ENCODE measurements at regions not wholly inside any gene's neighbourhood (a gene's known extent, or its start where the extent isn't known, plus 50 kb on each side); places are given as distances from the start of the nearest gene placed in this dataset.

DNA sequence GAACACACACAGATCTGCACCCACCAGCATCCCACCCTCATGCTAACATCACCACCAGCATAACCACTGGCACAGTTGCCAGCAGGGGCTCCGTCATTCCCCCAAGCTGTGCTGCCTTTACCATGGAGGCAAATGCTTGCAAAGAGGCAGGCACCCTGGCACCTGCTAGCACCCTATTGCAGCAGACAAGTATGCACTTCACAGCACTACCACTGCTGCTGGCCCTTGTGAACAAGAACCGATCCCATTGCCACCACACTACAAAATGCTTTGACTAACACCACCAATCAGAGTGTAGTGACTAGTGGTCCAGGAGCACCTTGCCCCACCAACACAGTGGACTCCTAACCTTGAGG is 862.2 kb upstream of the DPPA4 start:
- DNase-seq (ENCODE audit: low spot score): no peak
- Histone ChIP-seq H3K4me3 (ENCODE audit: low read depth in 1 of 3, low read length in 3 of 3) (no peak overlapping the region), H3K9ac (ENCODE audit: low read depth in 1 of 2, low read length in 2 of 2) (no peak overlapping the region), H3K36me3 (ENCODE audit: control insufficient read depth in 4 of 4, insufficient read depth in 3 of 4, low read depth in 1 of 4, low read length in 3 of 4) (no peaks in the 10 kb centered on the region), H3K27ac (ENCODE audit: low read depth in 1 of 2, low read length in 2 of 2) (no peak overlapping the region), H3K9me3 (ENCODE audit: control insufficient read depth in 4 of 4, low read length in 3 of 4) (no peaks in the 10 kb centered on the region), H3K4me1 (ENCODE audit: control insufficient read depth in 4 of 4, insufficient read depth in 4 of 4, low read length in 3 of 4) (no peaks in the 10 kb centered on the region), H3K27me3 (ENCODE audit: control insufficient read depth in 4 of 4, insufficient read depth in 4 of 4, low read length in 3 of 4) (no peaks in the 10 kb centered on the region)
- no peak for TF ChIP-seq GABPA (IDR thresholded peaks at IDR 0.05 in 1 of 2, conservative IDR thresholded peaks at IDR 0.05 in 1 of 2)
- TF ChIP-seq YY1 (IDR thresholded peaks at IDR 0.05): no peak
- TF ChIP-seq, protein P1, sequence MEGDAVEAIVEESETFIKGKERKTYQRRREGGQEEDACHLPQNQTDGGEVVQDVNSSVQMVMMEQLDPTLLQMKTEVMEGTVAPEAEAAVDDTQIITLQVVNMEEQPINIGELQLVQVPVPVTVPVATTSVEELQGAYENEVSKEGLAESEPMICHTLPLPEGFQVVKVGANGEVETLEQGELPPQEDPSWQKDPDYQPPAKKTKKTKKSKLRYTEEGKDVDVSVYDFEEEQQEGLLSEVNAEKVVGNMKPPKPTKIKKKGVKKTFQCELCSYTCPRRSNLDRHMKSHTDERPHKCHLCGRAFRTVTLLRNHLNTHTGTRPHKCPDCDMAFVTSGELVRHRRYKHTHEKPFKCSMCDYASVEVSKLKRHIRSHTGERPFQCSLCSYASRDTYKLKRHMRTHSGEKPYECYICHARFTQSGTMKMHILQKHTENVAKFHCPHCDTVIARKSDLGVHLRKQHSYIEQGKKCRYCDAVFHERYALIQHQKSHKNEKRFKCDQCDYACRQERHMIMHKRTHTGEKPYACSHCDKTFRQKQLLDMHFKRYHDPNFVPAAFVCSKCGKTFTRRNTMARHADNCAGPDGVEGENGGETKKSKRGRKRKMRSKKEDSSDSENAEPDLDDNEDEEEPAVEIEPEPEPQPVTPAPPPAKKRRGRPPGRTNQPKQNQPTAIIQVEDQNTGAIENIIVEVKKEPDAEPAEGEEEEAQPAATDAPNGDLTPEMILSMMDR (IDR thresholded peaks at IDR 0.05; ENCODE audit: low read depth, low read length, missing input control): no peak
- TF ChIP-seq JUND (IDR thresholded peaks at IDR 0.05): no peak
- TF ChIP-seq RAD21 (IDR thresholded peaks at IDR 0.05): no peak
- TF ChIP-seq, protein P2, sequence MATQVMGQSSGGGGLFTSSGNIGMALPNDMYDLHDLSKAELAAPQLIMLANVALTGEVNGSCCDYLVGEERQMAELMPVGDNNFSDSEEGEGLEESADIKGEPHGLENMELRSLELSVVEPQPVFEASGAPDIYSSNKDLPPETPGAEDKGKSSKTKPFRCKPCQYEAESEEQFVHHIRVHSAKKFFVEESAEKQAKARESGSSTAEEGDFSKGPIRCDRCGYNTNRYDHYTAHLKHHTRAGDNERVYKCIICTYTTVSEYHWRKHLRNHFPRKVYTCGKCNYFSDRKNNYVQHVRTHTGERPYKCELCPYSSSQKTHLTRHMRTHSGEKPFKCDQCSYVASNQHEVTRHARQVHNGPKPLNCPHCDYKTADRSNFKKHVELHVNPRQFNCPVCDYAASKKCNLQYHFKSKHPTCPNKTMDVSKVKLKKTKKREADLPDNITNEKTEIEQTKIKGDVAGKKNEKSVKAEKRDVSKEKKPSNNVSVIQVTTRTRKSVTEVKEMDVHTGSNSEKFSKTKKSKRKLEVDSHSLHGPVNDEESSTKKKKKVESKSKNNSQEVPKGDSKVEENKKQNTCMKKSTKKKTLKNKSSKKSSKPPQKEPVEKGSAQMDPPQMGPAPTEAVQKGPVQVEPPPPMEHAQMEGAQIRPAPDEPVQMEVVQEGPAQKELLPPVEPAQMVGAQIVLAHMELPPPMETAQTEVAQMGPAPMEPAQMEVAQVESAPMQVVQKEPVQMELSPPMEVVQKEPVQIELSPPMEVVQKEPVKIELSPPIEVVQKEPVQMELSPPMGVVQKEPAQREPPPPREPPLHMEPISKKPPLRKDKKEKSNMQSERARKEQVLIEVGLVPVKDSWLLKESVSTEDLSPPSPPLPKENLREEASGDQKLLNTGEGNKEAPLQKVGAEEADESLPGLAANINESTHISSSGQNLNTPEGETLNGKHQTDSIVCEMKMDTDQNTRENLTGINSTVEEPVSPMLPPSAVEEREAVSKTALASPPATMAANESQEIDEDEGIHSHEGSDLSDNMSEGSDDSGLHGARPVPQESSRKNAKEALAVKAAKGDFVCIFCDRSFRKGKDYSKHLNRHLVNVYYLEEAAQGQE (IDR thresholded peaks at IDR 0.05): no peak
- no peak for TF ChIP-seq TAF1 (conservative IDR thresholded peaks at IDR 0.05)
- TF ChIP-seq FOXA1 (IDR thresholded peaks at IDR 0.05): no peak
- TF ChIP-seq HNF4A (conservative IDR thresholded peaks at IDR 0.05): no peak
- no peak for TF ChIP-seq EGR1 (IDR thresholded peaks at IDR 0.05; ENCODE audit: low read depth in 2 of 2)
- no peak for TF ChIP-seq NR2F2 (IDR thresholded peaks at IDR 0.05)
- TF ChIP-seq, protein P3, sequence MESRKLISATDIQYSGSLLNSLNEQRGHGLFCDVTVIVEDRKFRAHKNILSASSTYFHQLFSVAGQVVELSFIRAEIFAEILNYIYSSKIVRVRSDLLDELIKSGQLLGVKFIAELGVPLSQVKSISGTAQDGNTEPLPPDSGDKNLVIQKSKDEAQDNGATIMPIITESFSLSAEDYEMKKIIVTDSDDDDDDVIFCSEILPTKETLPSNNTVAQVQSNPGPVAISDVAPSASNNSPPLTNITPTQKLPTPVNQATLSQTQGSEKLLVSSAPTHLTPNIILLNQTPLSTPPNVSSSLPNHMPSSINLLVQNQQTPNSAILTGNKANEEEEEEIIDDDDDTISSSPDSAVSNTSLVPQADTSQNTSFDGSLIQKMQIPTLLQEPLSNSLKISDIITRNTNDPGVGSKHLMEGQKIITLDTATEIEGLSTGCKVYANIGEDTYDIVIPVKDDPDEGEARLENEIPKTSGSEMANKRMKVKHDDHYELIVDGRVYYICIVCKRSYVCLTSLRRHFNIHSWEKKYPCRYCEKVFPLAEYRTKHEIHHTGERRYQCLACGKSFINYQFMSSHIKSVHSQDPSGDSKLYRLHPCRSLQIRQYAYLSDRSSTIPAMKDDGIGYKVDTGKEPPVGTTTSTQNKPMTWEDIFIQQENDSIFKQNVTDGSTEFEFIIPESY (IDR thresholded peaks at IDR 0.05): no peak
- TF ChIP-seq SP1 (IDR thresholded peaks at IDR 0.05): no peak
- no peak for TF ChIP-seq HNF4G (IDR thresholded peaks at IDR 0.05)
- no peak for TF ChIP-seq RXRA (IDR thresholded peaks at IDR 0.05)
- TF ChIP-seq FOXA2 (IDR thresholded peaks at IDR 0.05): no peak
- WGBS: 86% methylated on average over 2 of the region's 2 CpGs

- Histone ChIP-seq H3K9me3 (ENCODE audit: control insufficient read depth in 4 of 4, low read length in 3 of 4) (no peaks in the 10 kb centered on the region), H3K27me3 (ENCODE audit: control insufficient read depth in 4 of 4, insufficient read depth in 4 of 4, low read length in 3 of 4) (no peaks in the 10 kb centered on the region), H3K27ac (ENCODE audit: low read depth in 1 of 2, low read length in 2 of 2) (no peak overlapping the region), H3K4me1 (ENCODE audit: control insufficient read depth in 4 of 4, insufficient read depth in 4 of 4, low read length in 3 of 4) (no peaks in the 10 kb centered on the region), H3K36me3 (ENCODE audit: control insufficient read depth in 4 of 4, insufficient read depth in 3 of 4, low read depth in 1 of 4, low read length in 3 of 4) (no peaks in the 10 kb centered on the region), H3K9ac (ENCODE audit: low read depth in 1 of 2, low read length in 2 of 2) (no peak overlapping the region), H3K4me3 (ENCODE audit: low read depth in 1 of 3, low read length in 3 of 3) (no peak overlapping the region)
- 67% methylated on average over 3 of the region's 3 CpGs for WGBS
- no peak for TF ChIP-seq NR2F2 (IDR thresholded peaks at IDR 0.05)
- TF ChIP-seq, protein P1 (IDR thresholded peaks at IDR 0.05; ENCODE audit: low read depth, low read length, missing input control): no peak
- no peak for TF ChIP-seq GABPA (IDR thresholded peaks at IDR 0.05 in 1 of 2, conservative IDR thresholded peaks at IDR 0.05 in 1 of 2)
- TF ChIP-seq TAF1 (conservative IDR thresholded peaks at IDR 0.05): no peak
- no peak for TF ChIP-seq FOXA2 (IDR thresholded peaks at IDR 0.05)
- no peak for TF ChIP-seq RAD21 (IDR thresholded peaks at IDR 0.05)
- TF ChIP-seq, protein P2 (IDR thresholded peaks at IDR 0.05): no peak
- TF ChIP-seq JUND (IDR thresholded peaks at IDR 0.05): no peak
- no peak for TF ChIP-seq SP1 (IDR thresholded peaks at IDR 0.05)
- TF ChIP-seq, protein P4, sequence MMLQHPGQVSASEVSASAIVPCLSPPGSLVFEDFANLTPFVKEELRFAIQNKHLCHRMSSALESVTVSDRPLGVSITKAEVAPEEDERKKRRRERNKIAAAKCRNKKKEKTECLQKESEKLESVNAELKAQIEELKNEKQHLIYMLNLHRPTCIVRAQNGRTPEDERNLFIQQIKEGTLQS (IDR thresholded peaks at IDR 0.05): no peak
- no peak for TF ChIP-seq HNF4A (conservative IDR thresholded peaks at IDR 0.05)
- TF ChIP-seq EGR1 (IDR thresholded peaks at IDR 0.05; ENCODE audit: low read depth in 2 of 2): no peak
- DNase-seq (ENCODE audit: low spot score): no peak
These were observed 861.4 kb upstream of the NECTIN3 start for GRCh38 chr3:110210086-110210660.
